ENCODE measurements at regions not wholly inside any gene's neighbourhood (a gene's known extent, or its start where the extent isn't known, plus 50 kb on each side); places are given as distances from the start of the nearest gene placed in this dataset.
"Not testable (repeated sequence)": the region's sequence is repeated elsewhere in the genome, so short reads cannot be mapped to it uniquely, and the experiment has no call there.

- TF ChIP-seq EZH2phosphoT487 (IDR thresholded peaks at IDR 0.05; ENCODE audit: low read depth) = no peak
- no peak for TF ChIP-seq CTCF (IDR thresholded peaks at IDR 0.05; ENCODE audit: low read depth, low read length)
- H3K36me3 ChIP-seq (replicated peaks; ENCODE audit: low read depth, low read length) = no peaks in the 10 kb centered on the region
- no peak overlapping the region for H2AFZ ChIP-seq (ENCODE audit: low read depth, low read length)
- H3K4me2 ChIP-seq (ENCODE audit: low read length) = no peak overlapping the region
- H3K9me3 ChIP-seq (ENCODE audit: insufficient read depth, low read length) = no peaks in the 10 kb centered on the region
- H3K27me3 ChIP-seq (ENCODE audit: low read depth, low read length) = no peaks in the 10 kb centered on the region
- no peaks in the 10 kb centered on the region for H3K4me1 ChIP-seq (ENCODE audit: low read length)
- no peak overlapping the region for H3K4me3 ChIP-seq (ENCODE audit: low read length)
- H4K20me1 ChIP-seq (ENCODE audit: insufficient read depth, low read length) = no peaks in the 10 kb centered on the region
- no peak overlapping the region for H3K27ac ChIP-seq (ENCODE audit: low read length)
- H3K79me2 ChIP-seq (ENCODE audit: low read length) = no peaks in the 10 kb centered on the region
- H3K9ac ChIP-seq (ENCODE audit: low read length) = no peak overlapping the region
These were observed 59.9 kb upstream of the JAK1 start for GRCh38 chr1:65026235-65026634.

- H3K4me2 ChIP-seq (ENCODE audit: low read length) = no peak overlapping the region
- no peaks in the 10 kb centered on the region for H4K20me1 ChIP-seq (ENCODE audit: insufficient read depth, low read length)
- no peak overlapping the region for H3K27ac ChIP-seq (ENCODE audit: low read length)
- no peaks in the 10 kb centered on the region for H3K79me2 ChIP-seq (ENCODE audit: low read length)
- H3K27me3 ChIP-seq (ENCODE audit: low read depth, low read length) = no peaks in the 10 kb centered on the region
- H3K4me3 ChIP-seq (ENCODE audit: low read length) = no peak overlapping the region
- no peak overlapping the region for H2AFZ ChIP-seq (ENCODE audit: low read depth, low read length)
- H3K9ac ChIP-seq (ENCODE audit: low read length) = no peak overlapping the region
- no peaks in the 10 kb centered on the region for H3K4me1 ChIP-seq (ENCODE audit: low read length)
- TF ChIP-seq CTCF (IDR thresholded peaks at IDR 0.05; ENCODE audit: low read depth, low read length) (no peak), EZH2phosphoT487 (IDR thresholded peaks at IDR 0.05; ENCODE audit: low read depth) (no peak)
- H3K36me3 ChIP-seq (replicated peaks; ENCODE audit: low read depth, low read length) = no peaks in the 10 kb centered on the region
- H3K9me3 ChIP-seq (ENCODE audit: insufficient read depth, low read length) = no peaks in the 10 kb centered on the region
These were observed 61.5 kb upstream of the JAK1 start for GRCh38 chr1:65027666-65028358.

- H3K9me3 ChIP-seq (ENCODE audit: insufficient read depth, low read length); H3K27me3 ChIP-seq (ENCODE audit: low read depth, low read length); H3K4me1 ChIP-seq (ENCODE audit: low read length); H4K20me1 ChIP-seq (ENCODE audit: insufficient read depth, low read length); H3K27ac ChIP-seq (ENCODE audit: low read length); H3K4me2 ChIP-seq (ENCODE audit: low read length); H3K4me3 ChIP-seq (ENCODE audit: low read length); H2AFZ ChIP-seq (ENCODE audit: low read depth, low read length); H3K79me2 ChIP-seq (ENCODE audit: low read length); H3K36me3 ChIP-seq (replicated peaks; ENCODE audit: low read depth, low read length); H3K9ac ChIP-seq (ENCODE audit: low read length): not testable (repeated sequence)
These were observed 63.1 kb upstream of the JAK1 start for GRCh38 chr1:65029434-65029833.

GRCh38 chr1:65034879-65035278 is 68.5 kb upstream of the JAK1 start:
- H4K20me1 ChIP-seq (ENCODE audit: insufficient read depth, low read length); H3K27me3 ChIP-seq (ENCODE audit: low read depth, low read length); H3K4me1 ChIP-seq (ENCODE audit: low read length); H3K4me2 ChIP-seq (ENCODE audit: low read length); H3K36me3 ChIP-seq (replicated peaks; ENCODE audit: low read depth, low read length); H3K79me2 ChIP-seq (ENCODE audit: low read length); H3K27ac ChIP-seq (ENCODE audit: low read length); H2AFZ ChIP-seq (ENCODE audit: low read depth, low read length); H3K9ac ChIP-seq (ENCODE audit: low read length); H3K9me3 ChIP-seq (ENCODE audit: insufficient read depth, low read length); H3K4me3 ChIP-seq (ENCODE audit: low read length): not testable (repeated sequence)

GRCh38 chr1:65036570-65037051 is 70.3 kb upstream of the JAK1 start:
- TF ChIP-seq EZH2phosphoT487 (IDR thresholded peaks at IDR 0.05; ENCODE audit: low read depth) = no peak
- TF ChIP-seq CTCF (IDR thresholded peaks at IDR 0.05; ENCODE audit: low read depth, low read length) = no peak
- H3K9me3 ChIP-seq (ENCODE audit: insufficient read depth, low read length) = no peaks in the 10 kb centered on the region
- no peak overlapping the region for H3K4me3 ChIP-seq (ENCODE audit: low read length)
- no peaks in the 10 kb centered on the region for H3K27me3 ChIP-seq (ENCODE audit: low read depth, low read length)
- no peaks in the 10 kb centered on the region for H3K36me3 ChIP-seq (replicated peaks; ENCODE audit: low read depth, low read length)
- no peak overlapping the region for H3K27ac ChIP-seq (ENCODE audit: low read length)
- no peak overlapping the region for H3K9ac ChIP-seq (ENCODE audit: low read length)
- no peak overlapping the region for H2AFZ ChIP-seq (ENCODE audit: low read depth, low read length)
- no peaks in the 10 kb centered on the region for H4K20me1 ChIP-seq (ENCODE audit: insufficient read depth, low read length)
- H3K4me2 ChIP-seq (ENCODE audit: low read length) = no peak overlapping the region
- no peaks in the 10 kb centered on the region for H3K79me2 ChIP-seq (ENCODE audit: low read length)
- H3K4me1 ChIP-seq (ENCODE audit: low read length) = peaks cover 9% of the 10 kb centered on the region

All from OCI-LY3 (cell line).